ENCODE measurements at regions not wholly inside any gene's neighbourhood (a gene's known extent, or its start where the extent isn't known, plus 50 kb on each side); places are given as distances from the start of the nearest gene placed in this dataset.

GRCh38 chr5:144101616-144102015 is 68.8 kb downstream of the YIPF5 start:
- no peak overlapping the region for H2AFZ ChIP-seq (ENCODE audit: low read length)
- TF ChIP-seq, protein P1, sequence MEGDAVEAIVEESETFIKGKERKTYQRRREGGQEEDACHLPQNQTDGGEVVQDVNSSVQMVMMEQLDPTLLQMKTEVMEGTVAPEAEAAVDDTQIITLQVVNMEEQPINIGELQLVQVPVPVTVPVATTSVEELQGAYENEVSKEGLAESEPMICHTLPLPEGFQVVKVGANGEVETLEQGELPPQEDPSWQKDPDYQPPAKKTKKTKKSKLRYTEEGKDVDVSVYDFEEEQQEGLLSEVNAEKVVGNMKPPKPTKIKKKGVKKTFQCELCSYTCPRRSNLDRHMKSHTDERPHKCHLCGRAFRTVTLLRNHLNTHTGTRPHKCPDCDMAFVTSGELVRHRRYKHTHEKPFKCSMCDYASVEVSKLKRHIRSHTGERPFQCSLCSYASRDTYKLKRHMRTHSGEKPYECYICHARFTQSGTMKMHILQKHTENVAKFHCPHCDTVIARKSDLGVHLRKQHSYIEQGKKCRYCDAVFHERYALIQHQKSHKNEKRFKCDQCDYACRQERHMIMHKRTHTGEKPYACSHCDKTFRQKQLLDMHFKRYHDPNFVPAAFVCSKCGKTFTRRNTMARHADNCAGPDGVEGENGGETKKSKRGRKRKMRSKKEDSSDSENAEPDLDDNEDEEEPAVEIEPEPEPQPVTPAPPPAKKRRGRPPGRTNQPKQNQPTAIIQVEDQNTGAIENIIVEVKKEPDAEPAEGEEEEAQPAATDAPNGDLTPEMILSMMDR (conservative IDR thresholded peaks at IDR 0.05) = no peak
- no peaks in the 10 kb centered on the region for H4K20me1 ChIP-seq (ENCODE audit: control insufficient read depth, insufficient read depth, insufficient read length)
- no peak overlapping the region for H2AK5ac ChIP-seq (ENCODE audit: insufficient read length, low read length)
- H4K8ac ChIP-seq (replicated peaks; ENCODE audit: insufficient read length, low read depth, low read length) = no peak overlapping the region
- H3K79me1 ChIP-seq (ENCODE audit: insufficient read depth, low read depth, low read length, poor library complexity, severe bottlenecking) = no peaks in the 10 kb centered on the region
- no peak overlapping the region for H3K4me2 ChIP-seq (ENCODE audit: insufficient read depth, insufficient read length, low read length)
- H4K91ac ChIP-seq (ENCODE audit: insufficient read length, low read depth, low read length) = no peak overlapping the region
- H3K23me2 ChIP-seq (ENCODE audit: insufficient read length, low read depth, low read length, poor library complexity, severe bottlenecking) = no peaks in the 10 kb centered on the region
- H3T11ph ChIP-seq (ENCODE audit: low read length) = no peak overlapping the region
- H3K4ac ChIP-seq (ENCODE audit: low read depth, low read length) = no peak overlapping the region
- H3K9me3 ChIP-seq (ENCODE audit: control insufficient read depth, low read depth, low read length) = no peaks in the 10 kb centered on the region
- no peak overlapping the region for H3K27ac ChIP-seq (ENCODE audit: insufficient read length, low read depth, low read length)
- Mint-ChIP-seq H3K4me3 (no peak overlapping the region), H3K36me3 (ENCODE audit: insufficient read depth in 1 of 3, low read depth in 3 of 3) (no peaks in the 10 kb centered on the region), H3K27ac (no peak overlapping the region), H3K4me1 (peaks cover 4 to 11% of the 10 kb centered on the region in 2 experiments; a peak in 3 of 4 replicates), H3K27me3 (ENCODE audit: low read depth) (no peaks in the 10 kb centered on the region; the same call in 1 of the 2 replicates), H3K9me3 (no peaks in the 10 kb centered on the region; a peak in 1 of 5 replicates)
- no peak overlapping the region for H3K56ac ChIP-seq (ENCODE audit: insufficient read length, low read depth, low read length)
- no peak overlapping the region for H3K9ac ChIP-seq (ENCODE audit: extremely low read depth, insufficient read length, low read length)
- H4K5ac ChIP-seq (ENCODE audit: insufficient read length, low read depth, low read length) = no peak overlapping the region
- no peak overlapping the region for H3K18ac ChIP-seq (ENCODE audit: insufficient read length, low read depth, low read length)
- WGBS (ENCODE audit: extremely low coverage, insufficient read length, low lambda C conversion rate) = no CpG with 5 or more reads among the region's 1 CpG
- DNase-seq = no peak
- H3K27me3 ChIP-seq (ENCODE audit: insufficient read depth, low read length) = no peaks in the 10 kb centered on the region
- no peak overlapping the region for H2BK120ac ChIP-seq (ENCODE audit: low read depth, low read length, poor library complexity, severe bottlenecking)
- no peaks in the 10 kb centered on the region for H3K4me1 ChIP-seq (ENCODE audit: insufficient read depth, low read length)
- H3K23ac ChIP-seq (ENCODE audit: insufficient read length, low read depth, low read length) = no peak overlapping the region
- H2BK12ac ChIP-seq (ENCODE audit: insufficient read length, low read depth, low read length) = no peak overlapping the region
- no peak overlapping the region for H2BK5ac ChIP-seq (ENCODE audit: insufficient read length, low read length)
- no peak overlapping the region for H2BK20ac ChIP-seq (ENCODE audit: low read depth, low read length, poor library complexity, severe bottlenecking)
- H3K14ac ChIP-seq (ENCODE audit: insufficient read depth, low read length) = no peak overlapping the region
- H3K79me2 ChIP-seq (ENCODE audit: insufficient read depth, low read length) = no peaks in the 10 kb centered on the region
- no peak overlapping the region for H2BK15ac ChIP-seq (ENCODE audit: low read depth, low read length)
